Uterus (tissue), 2 donors: ENCODE measurements at regions not wholly inside any gene's neighbourhood (a gene's known extent, or its start where the extent isn't known, plus 50 kb on each side); places are given as distances from the start of the nearest gene placed in this dataset.

ENCODE experiments used
- POLR2A ChIP-seq, 2 donors: fragments of 450-650 bp; IDR thresholded peaks; one replicate each; pipeline ENCODE4 v1.6.1; 2016; ENCODE audit warnings: antibody characterized with exemption in 2 of 2, mild to moderate bottlenecking in 1 of 2, moderate library complexity in 1 of 2
- TF ChIP-seq, protein P1 (sequence below), 4 experiments: fragments of 200-600 bp in 2 of 4; fragments of 450-650 bp in 2 of 4; sonication (generic) in 2 of 4; IDR thresholded peaks; one replicate each; pipeline ENCODE4 v1.5.1; 2016 to 2019; ENCODE audit warnings: antibody characterized with exemption in 4 of 4, mild to moderate bottlenecking in 2 of 4, moderate library complexity in 1 of 4

DNA sequence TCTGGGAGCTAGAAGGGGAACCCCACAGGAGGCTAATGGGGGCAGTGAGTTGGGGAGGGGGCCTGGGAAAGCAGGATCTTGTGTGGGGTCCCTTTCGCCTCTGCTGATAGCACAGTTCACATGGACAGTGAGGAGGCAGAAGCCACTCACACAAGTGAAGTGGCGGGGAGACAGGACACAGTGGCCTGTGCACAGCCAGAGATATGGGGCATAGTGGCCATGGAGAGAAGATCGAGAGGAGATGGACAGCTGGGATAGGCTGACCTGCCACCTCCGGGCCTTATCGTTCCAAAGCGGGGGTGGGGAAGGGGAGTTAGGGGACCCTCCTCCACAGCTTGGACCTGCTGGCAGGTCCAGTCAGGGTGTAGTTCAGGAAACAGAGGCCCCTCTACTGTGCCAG lies 69.8 kb upstream of the EDAR start:
- no peak for TF ChIP-seq POLR2A (IDR thresholded peaks at IDR 0.05)
- TF ChIP-seq, protein P1, sequence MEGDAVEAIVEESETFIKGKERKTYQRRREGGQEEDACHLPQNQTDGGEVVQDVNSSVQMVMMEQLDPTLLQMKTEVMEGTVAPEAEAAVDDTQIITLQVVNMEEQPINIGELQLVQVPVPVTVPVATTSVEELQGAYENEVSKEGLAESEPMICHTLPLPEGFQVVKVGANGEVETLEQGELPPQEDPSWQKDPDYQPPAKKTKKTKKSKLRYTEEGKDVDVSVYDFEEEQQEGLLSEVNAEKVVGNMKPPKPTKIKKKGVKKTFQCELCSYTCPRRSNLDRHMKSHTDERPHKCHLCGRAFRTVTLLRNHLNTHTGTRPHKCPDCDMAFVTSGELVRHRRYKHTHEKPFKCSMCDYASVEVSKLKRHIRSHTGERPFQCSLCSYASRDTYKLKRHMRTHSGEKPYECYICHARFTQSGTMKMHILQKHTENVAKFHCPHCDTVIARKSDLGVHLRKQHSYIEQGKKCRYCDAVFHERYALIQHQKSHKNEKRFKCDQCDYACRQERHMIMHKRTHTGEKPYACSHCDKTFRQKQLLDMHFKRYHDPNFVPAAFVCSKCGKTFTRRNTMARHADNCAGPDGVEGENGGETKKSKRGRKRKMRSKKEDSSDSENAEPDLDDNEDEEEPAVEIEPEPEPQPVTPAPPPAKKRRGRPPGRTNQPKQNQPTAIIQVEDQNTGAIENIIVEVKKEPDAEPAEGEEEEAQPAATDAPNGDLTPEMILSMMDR (IDR thresholded peaks at IDR 0.05): no peak
